ENCODE measurements at regions not wholly inside any gene's neighbourhood (a gene's known extent, or its start where the extent isn't known, plus 50 kb on each side); places are given as distances from the start of the nearest gene placed in this dataset.
"Not testable (repeated sequence)": the region's sequence is repeated elsewhere in the genome, so short reads cannot be mapped to it uniquely, and the experiment has no call there.

- TF ChIP-seq, protein P1, sequence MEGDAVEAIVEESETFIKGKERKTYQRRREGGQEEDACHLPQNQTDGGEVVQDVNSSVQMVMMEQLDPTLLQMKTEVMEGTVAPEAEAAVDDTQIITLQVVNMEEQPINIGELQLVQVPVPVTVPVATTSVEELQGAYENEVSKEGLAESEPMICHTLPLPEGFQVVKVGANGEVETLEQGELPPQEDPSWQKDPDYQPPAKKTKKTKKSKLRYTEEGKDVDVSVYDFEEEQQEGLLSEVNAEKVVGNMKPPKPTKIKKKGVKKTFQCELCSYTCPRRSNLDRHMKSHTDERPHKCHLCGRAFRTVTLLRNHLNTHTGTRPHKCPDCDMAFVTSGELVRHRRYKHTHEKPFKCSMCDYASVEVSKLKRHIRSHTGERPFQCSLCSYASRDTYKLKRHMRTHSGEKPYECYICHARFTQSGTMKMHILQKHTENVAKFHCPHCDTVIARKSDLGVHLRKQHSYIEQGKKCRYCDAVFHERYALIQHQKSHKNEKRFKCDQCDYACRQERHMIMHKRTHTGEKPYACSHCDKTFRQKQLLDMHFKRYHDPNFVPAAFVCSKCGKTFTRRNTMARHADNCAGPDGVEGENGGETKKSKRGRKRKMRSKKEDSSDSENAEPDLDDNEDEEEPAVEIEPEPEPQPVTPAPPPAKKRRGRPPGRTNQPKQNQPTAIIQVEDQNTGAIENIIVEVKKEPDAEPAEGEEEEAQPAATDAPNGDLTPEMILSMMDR (IDR thresholded peaks at IDR 0.05; ENCODE audit: insufficient read depth, low read depth, low read length) = no peak
- POLR2A ChIA-PET = no interaction called here
- Histone ChIP-seq H3K36me3 (ENCODE audit: control insufficient read depth, insufficient read depth, low read length) (no peaks in the 10 kb centered on the region), H3K4me3 (ENCODE audit: low read depth, low read length) (no peak overlapping the region), H3K27me3 (ENCODE audit: control insufficient read depth, insufficient read depth, low read length) (no peaks in the 10 kb centered on the region)
- CTCF ChIA-PET = interaction anchor here (2.2 kb wide), 1 partner anchor 90 kb away, joined by 8 read pairs; the partner anchor contains the start of gene CCDC71L
- DNase-seq (ENCODE audit: low read depth) = no peak
These were observed 90.8 kb downstream of the CCDC71L start for GRCh38 chr7:106570146-106570545.

DNA sequence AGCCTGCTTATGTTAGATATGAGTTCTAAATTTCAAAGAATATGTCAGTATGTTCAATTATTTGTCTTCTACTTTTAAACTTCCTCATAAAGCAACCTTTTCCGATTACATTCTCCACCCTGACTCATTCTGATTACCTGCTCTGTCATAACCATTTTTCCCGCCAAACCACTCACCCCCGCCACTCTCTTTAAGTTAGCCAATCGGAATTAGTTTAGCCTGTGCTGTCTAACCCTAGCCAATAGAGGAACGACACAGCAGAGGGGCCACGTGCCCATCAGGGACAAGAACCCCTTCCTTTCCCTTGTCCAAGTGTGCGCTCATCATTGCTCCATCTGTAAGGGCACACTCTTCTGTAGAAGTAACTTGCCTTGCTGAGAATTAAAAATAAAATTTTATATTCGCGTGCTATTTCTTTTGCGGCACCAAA lies 91.4 kb downstream of the CCDC71L start:
- CTCF ChIA-PET = interaction anchor here (2.2 kb wide), 1 partner anchor 90 kb away, joined by 8 read pairs; the partner anchor contains the start of gene CCDC71L

DNA sequence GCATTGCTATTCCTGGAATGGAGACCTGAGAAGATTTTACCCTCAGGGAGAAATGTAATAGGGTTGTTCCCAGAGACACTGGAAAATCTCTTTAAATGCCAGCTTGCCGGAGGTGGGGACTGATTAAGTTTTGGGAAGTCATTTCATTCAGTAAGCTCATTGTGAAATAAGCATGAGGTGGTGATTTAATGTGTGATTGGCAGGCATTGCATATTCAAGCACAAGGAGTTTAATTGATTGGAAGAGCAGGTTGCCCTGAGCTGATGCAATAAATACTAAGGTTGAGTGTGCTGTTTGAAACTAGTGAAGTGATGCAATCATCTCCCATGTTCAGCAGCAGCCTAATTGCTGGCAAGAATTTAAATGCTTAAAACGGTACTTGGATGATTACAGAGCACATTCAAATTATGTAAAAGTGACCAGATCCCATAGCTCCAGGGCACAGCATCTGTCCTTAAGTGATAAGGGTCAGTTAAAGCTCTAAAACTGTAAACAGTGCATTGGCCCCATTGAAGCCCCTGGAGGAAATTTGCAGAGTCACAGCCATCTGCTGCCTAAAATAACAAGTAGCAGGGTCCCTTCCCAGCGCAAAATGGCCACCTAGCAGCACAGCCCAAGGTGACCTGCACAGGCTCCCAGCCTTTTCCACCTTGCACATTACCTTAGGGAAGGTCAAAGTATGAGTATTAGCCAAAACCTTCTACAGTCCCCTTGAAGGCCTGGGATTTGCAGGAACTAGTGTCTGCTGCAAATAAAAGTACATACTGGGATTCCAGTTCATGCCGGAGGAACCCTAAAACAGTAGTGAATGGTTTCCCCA lies 92.1 kb downstream of the CCDC71L start:
- H3K36me3 ChIP-seq (ENCODE audit: control insufficient read depth, insufficient read depth, low read length) = no peaks in the 10 kb centered on the region
- no peaks in the 10 kb centered on the region for H3K27me3 ChIP-seq (ENCODE audit: control insufficient read depth, insufficient read depth, low read length)
- TF ChIP-seq, protein P1 (IDR thresholded peaks at IDR 0.05; ENCODE audit: insufficient read depth, low read depth, low read length) = peak; percentile 23; the same call in 1 of the 2 replicates
- no peak overlapping the region for H3K4me3 ChIP-seq (ENCODE audit: low read depth, low read length)
- ChIA-PET CTCF (interaction anchor here (1.1 to 2.2 kb wide), 3 partner anchors 9 to 167 kb away, joined by 3 to 8 read pairs (median 5); partner anchors contain the start of gene CCDC71L), POLR2A (interaction anchor here (0.6 to 0.7 kb wide), 2 partner anchors 94 to 392 kb away, joined by 3 read pairs; no protein-coding TSS in a partner anchor)
- peak; percentile 94 for DNase-seq (ENCODE audit: low read depth)

More for the DNA sequence above, 91.4 kb downstream of the CCDC71L start:
- Histone ChIP-seq H3K4me3 (ENCODE audit: low read depth, low read length) (no peak overlapping the region), H3K27me3 (ENCODE audit: control insufficient read depth, insufficient read depth, low read length) (no peaks in the 10 kb centered on the region), H3K36me3 (ENCODE audit: control insufficient read depth, insufficient read depth, low read length) (no peaks in the 10 kb centered on the region)
- POLR2A ChIA-PET = no interaction called here
- DNase-seq (ENCODE audit: low read depth) = no peak
- TF ChIP-seq, protein P1 (IDR thresholded peaks at IDR 0.05; ENCODE audit: insufficient read depth, low read depth, low read length) = no peak

DNA sequence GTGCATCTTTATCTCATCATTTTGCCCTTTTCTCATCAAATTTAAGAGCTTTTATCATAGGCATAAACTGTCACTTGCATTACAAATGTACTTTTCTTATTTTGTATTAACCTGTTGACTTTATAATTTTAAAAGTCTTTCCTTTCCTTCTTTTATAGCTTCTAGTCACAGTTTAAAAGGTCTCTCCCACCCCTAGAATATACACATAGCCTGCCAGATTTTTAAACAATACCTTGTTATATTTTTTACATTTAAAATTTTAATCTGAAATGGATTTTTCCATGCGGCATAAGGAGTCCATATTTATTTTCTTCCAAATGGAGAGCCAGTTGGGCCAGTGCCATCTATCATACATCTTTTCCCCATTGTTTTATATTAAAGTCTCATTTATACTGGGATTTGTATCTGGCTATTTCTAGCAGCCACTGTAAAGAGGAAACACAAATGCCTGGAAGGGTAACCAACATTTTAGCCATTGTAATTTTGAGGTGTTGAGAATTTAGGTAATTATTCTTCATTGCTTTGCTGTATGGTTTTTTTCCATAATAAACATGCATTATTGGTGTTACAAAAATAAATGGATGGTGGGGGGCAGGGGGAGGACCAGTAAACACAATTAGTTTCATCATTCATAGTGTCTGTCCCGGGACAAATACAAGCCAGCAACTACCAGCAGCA lies 92.8 kb downstream of the CCDC71L start:
- TF ChIP-seq, protein P1 (IDR thresholded peaks at IDR 0.05; ENCODE audit: insufficient read depth, low read depth, low read length) = no peak
- Histone ChIP-seq H3K36me3 (ENCODE audit: control insufficient read depth, insufficient read depth, low read length) (no peaks in the 10 kb centered on the region), H3K27me3 (ENCODE audit: control insufficient read depth, insufficient read depth, low read length) (no peaks in the 10 kb centered on the region), H3K4me3 (ENCODE audit: low read depth, low read length) (no peak overlapping the region)
- no peak for DNase-seq (ENCODE audit: low read depth)
- POLR2A ChIA-PET = interaction anchor here (0.6 to 0.7 kb wide), 2 partner anchors 93 to 391 kb away, joined by 3 read pairs; no protein-coding TSS in a partner anchor
- CTCF ChIA-PET = interaction anchor here (1.1 to 2.2 kb wide), 3 partner anchors 10 to 168 kb away, joined by 3 to 8 read pairs (median 5); partner anchors contain the start of gene CCDC71L

DNA sequence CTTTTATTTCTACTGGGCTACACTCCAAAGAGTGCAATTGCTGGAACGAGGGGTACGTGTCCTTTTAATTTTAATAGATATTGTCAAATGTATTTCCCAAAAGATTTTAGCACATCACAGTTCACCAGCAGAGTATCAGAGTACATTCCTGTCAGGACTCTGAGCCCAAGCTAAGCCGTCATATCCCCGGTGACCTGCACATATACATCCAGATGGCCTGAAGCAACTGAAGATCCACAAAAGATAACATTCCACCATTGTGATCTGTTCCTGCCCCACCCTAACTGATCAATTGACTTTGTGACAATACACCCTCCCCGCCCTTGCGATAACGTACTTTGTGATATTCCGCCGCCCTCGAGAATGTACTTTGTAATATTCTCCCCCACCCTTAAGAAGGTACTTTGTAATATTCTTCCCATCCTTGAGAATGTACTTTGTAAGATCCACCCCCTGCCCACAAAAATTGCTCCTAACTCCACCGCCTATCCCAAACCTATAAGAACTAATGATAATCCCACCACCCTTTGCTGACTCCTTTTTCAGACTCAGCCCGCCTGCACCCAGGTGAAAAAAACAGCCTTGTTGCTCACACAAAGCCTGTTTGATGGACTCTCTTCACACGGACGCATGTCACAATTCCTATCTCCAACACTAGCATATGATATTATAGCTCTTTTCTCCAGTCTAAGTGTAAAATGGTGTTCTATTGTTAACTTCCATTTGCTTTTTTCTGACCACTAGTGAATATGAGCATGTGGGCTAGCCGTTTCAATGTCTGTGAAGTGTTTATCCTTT lies 93.6 kb downstream of the CCDC71L start:
- CTCF ChIA-PET = interaction anchor here (1.0 to 2.2 kb wide), 4 partner anchors 10 to 169 kb away, joined by 3 to 8 read pairs (median 5); partner anchors contain the start of gene CCDC71L
- POLR2A ChIA-PET; H3K4me3 ChIP-seq (ENCODE audit: low read depth, low read length); H3K27me3 ChIP-seq (ENCODE audit: control insufficient read depth, insufficient read depth, low read length); DNase-seq (ENCODE audit: low read depth); H3K36me3 ChIP-seq (ENCODE audit: control insufficient read depth, insufficient read depth, low read length): not testable (repeated sequence)
